Eye (tissue), 1 donor: ENCODE measurements at regions not wholly inside any gene's neighbourhood (a gene's known extent, or its start where the extent isn't known, plus 50 kb on each side); places are given as distances from the start of the nearest gene placed in this dataset.
A peak's percentile ranks its signal among the peaks of the same experiment; 100 is the strongest.

Experiments used
- DNase-seq: peaks from one replicate; pipeline ENCODE4 v3.0.0-alpha.2; 2015

- DNase-seq, result peak; percentile 61
Observed at GRCh38 chr10:129101232-129101980, 365.6 kb upstream of the MGMT start.

GRCh38 chr10:129102906-129103693, 363.9 kb upstream of the MGMT start:
- DNase-seq, result no peak

GRCh38 chr10:129104266-129105045, 362.6 kb upstream of the MGMT start:
- no peak for DNase-seq

- DNase-seq, result no peak
Observed at GRCh38 chr10:129105266-129105665, 361.8 kb upstream of the MGMT start.

GRCh38 chr10:129106314-129106713, 360.7 kb upstream of the MGMT start:
- no peak for DNase-seq

- DNase-seq, result no peak
Observed at GRCh38 chr10:129107525-129107924, 359.5 kb upstream of the MGMT start.

- no peak for DNase-seq
Observed at GRCh38 chr10:129108378-129108777, 358.7 kb upstream of the MGMT start.

GRCh38 chr10:129108994-129109393, 358.0 kb upstream of the MGMT start:
- DNase-seq, result no peak

GRCh38 chr10:129110780-129111179, 356.3 kb upstream of the MGMT start:
- DNase-seq, result no peak

GRCh38 chr10:129111922-129112321, 355.1 kb upstream of the MGMT start:
- peak; percentile 43 for DNase-seq

- DNase-seq, result no peak
Observed at GRCh38 chr10:129114588-129114987, 352.5 kb upstream of the MGMT start.

- no peak for DNase-seq
Observed at GRCh38 chr10:129116371-129116770, 350.7 kb upstream of the MGMT start.

- no peak for DNase-seq
Observed at GRCh38 chr10:129120441-129120840, 346.6 kb upstream of the MGMT start.

GRCh38 chr10:129122846-129123245, 344.2 kb upstream of the MGMT start:
- DNase-seq, result no peak

- no peak for DNase-seq
Observed at GRCh38 chr10:129123428-129123827, 343.6 kb upstream of the MGMT start.

GRCh38 chr10:129126982-129127381, 340.1 kb upstream of the MGMT start:
- DNase-seq, result no peak

- DNase-seq, result peak; percentile 37
Observed at GRCh38 chr10:129131457-129132132, 335.4 kb upstream of the MGMT start.

- DNase-seq, result peak; percentile 20
Observed at GRCh38 chr10:129133856-129134255, 333.2 kb upstream of the MGMT start.

- DNase-seq, result peak; percentile 24
Observed at GRCh38 chr10:129134371-129134770, 332.7 kb upstream of the MGMT start.

- no peak for DNase-seq
Observed at GRCh38 chr10:129135624-129136023, 331.4 kb upstream of the MGMT start.

GRCh38 chr10:129136074-129136473, 331.0 kb upstream of the MGMT start:
- DNase-seq, result no peak

GRCh38 chr10:129136951-129137350, 330.1 kb upstream of the MGMT start:
- DNase-seq, result no peak
